Fibroblast of lung (primary cell): ENCODE measurements at regions not wholly inside any gene's neighbourhood (a gene's known extent, or its start where the extent isn't known, plus 50 kb on each side); places are given as distances from the start of the nearest gene placed in this dataset.

Source experiments
- DNase-seq, 2 donors: peaks; one replicate each; pipeline versions ENCODE4 v3.0.0 to v3.0.0-alpha.2; 2010; ENCODE audit warnings: low read depth in 2 of 2
- H2AFZ ChIP-seq: 2 replicates; pipeline ENCODE4 v1.5.1; 2012; ENCODE audit warnings: low read length, control low read depth, inconsistent platforms
- H3K27ac ChIP-seq: 2 replicates; pipeline ENCODE4 v1.5.1; 2011; ENCODE audit warnings: low read length, control low read depth; ENCODE audit not compliant: insufficient read depth
- H3K27me3 ChIP-seq: 2 replicates; pipeline ENCODE4 v1.5.1; 2011; ENCODE audit warnings: mild to moderate bottlenecking, low read length; ENCODE audit not compliant: control insufficient read depth, insufficient read depth
- H3K36me3 ChIP-seq: 2 replicates; pipeline ENCODE4 v1.5.1; 2011; ENCODE audit warnings: low read length; ENCODE audit not compliant: control insufficient read depth, insufficient read depth
- H3K4me1 ChIP-seq: 2 replicates; pipeline ENCODE4 v1.5.1; 2011; ENCODE audit warnings: low read length; ENCODE audit not compliant: control insufficient read depth, insufficient read depth; ENCODE audit errors: extremely low read depth
- H3K4me2 ChIP-seq: 2 replicates; pipeline ENCODE4 v1.5.1; 2011; ENCODE audit warnings: low read length, control low read depth; ENCODE audit not compliant: insufficient read depth; ENCODE audit errors: extremely low read depth
- H3K4me3 ChIP-seq, 4 experiments: fragments of 200-600 bp in 1 of 4; sonication (generic) in 1 of 4; replicated peaks in 1 of 4; 2 replicates each; pipeline ENCODE4 v1.5.1; 2011 to 2016; ENCODE audit warnings: low read length in 4 of 4, low read depth in 3 of 4, mild to moderate bottlenecking in 3 of 4, control low read depth in 2 of 4, inconsistent platforms in 1 of 4, mixed read lengths in 1 of 4; ENCODE audit not compliant: insufficient read depth in 1 of 4; ENCODE audit errors: control extremely low read depth in 1 of 4
- H3K79me2 ChIP-seq: 2 replicates; pipeline ENCODE4 v1.5.1; 2012; ENCODE audit warnings: mild to moderate bottlenecking, low read length, inconsistent platforms; ENCODE audit not compliant: control insufficient read depth, insufficient read depth
- H3K9ac ChIP-seq: 2 replicates; pipeline ENCODE4 v1.5.1; 2011; ENCODE audit warnings: mild to moderate bottlenecking, low read length, control low read depth; ENCODE audit not compliant: insufficient read depth
- H3K9me3 ChIP-seq: 2 replicates; pipeline ENCODE4 v1.5.1; 2012; ENCODE audit warnings: low read depth, low read length; ENCODE audit not compliant: control insufficient read depth, insufficient read depth
- H4K20me1 ChIP-seq: 2 replicates; pipeline ENCODE4 v1.5.1; 2011; ENCODE audit warnings: low read length; ENCODE audit not compliant: control insufficient read depth, insufficient read depth; ENCODE audit errors: extremely low read depth
- EZH2 ChIP-seq: IDR thresholded peaks from 2 replicates; pipeline ENCODE4 v1.5.1; 2012; ENCODE audit warnings: low read length, control low read depth, mild to moderate bottlenecking; ENCODE audit errors: missing control alignments
- TF ChIP-seq, protein P1 (sequence below), 2 donors: IDR thresholded peaks in 1 of 2; conservative IDR thresholded peaks in 1 of 2; 1 replicate in 1 of 2; 2 replicates in 1 of 2; pipeline ENCODE4 v1.5.1; 2011 to 2012; ENCODE audit warnings: low read length in 2 of 2, control low read depth in 1 of 2, inconsistent platforms in 1 of 2, low read depth in 1 of 2, mild to moderate bottlenecking in 1 of 2

GRCh38 chr11:39784873-39785272 is 1674.6 kb downstream of the LRRC4C start:
- Histone ChIP-seq H3K4me3 (no peak overlapping the region), H3K36me3 (no peaks in the 10 kb centered on the region)

GRCh38 chr11:39780131-39780530 is 1679.3 kb downstream of the LRRC4C start:
- Histone ChIP-seq H3K4me3 (no peak overlapping the region), H2AFZ (no peak overlapping the region), H3K4me2 (no peak overlapping the region), H3K9me3 (no peaks in the 10 kb centered on the region), H3K27ac (no peak overlapping the region), H3K9ac (no peak overlapping the region), H3K4me1 (no peaks in the 10 kb centered on the region), H3K36me3 (no peaks in the 10 kb centered on the region), H4K20me1 (no peaks in the 10 kb centered on the region), H3K27me3 (no peaks in the 10 kb centered on the region), H3K79me2 (no peaks in the 10 kb centered on the region)
- DNase-seq: no peak
- no peak for TF ChIP-seq EZH2
- TF ChIP-seq, protein P1, sequence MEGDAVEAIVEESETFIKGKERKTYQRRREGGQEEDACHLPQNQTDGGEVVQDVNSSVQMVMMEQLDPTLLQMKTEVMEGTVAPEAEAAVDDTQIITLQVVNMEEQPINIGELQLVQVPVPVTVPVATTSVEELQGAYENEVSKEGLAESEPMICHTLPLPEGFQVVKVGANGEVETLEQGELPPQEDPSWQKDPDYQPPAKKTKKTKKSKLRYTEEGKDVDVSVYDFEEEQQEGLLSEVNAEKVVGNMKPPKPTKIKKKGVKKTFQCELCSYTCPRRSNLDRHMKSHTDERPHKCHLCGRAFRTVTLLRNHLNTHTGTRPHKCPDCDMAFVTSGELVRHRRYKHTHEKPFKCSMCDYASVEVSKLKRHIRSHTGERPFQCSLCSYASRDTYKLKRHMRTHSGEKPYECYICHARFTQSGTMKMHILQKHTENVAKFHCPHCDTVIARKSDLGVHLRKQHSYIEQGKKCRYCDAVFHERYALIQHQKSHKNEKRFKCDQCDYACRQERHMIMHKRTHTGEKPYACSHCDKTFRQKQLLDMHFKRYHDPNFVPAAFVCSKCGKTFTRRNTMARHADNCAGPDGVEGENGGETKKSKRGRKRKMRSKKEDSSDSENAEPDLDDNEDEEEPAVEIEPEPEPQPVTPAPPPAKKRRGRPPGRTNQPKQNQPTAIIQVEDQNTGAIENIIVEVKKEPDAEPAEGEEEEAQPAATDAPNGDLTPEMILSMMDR (conservative IDR thresholded peaks at IDR 0.05 in 1 of 2, IDR thresholded peaks at IDR 0.05 in 1 of 2; ENCODE audit: low read depth in 1 of 2, low read length in 2 of 2): no peak

More at GRCh38 chr11:39784873-39785272, 1674.6 kb downstream of the LRRC4C start:
- Histone ChIP-seq H3K79me2 (no peaks in the 10 kb centered on the region), H4K20me1 (no peaks in the 10 kb centered on the region), H3K9me3 (no peaks in the 10 kb centered on the region), H3K27ac (no peak overlapping the region), H3K4me2 (no peak overlapping the region), H3K27me3 (no peaks in the 10 kb centered on the region), H3K4me1 (no peaks in the 10 kb centered on the region), H2AFZ (no peak overlapping the region), H3K9ac (no peak overlapping the region)
- DNase-seq: no peak
- TF ChIP-seq, protein P1 (conservative IDR thresholded peaks at IDR 0.05 in 1 of 2, IDR thresholded peaks at IDR 0.05 in 1 of 2; ENCODE audit: low read depth in 1 of 2, low read length in 2 of 2): no peak
- no peak for TF ChIP-seq EZH2

DNA sequence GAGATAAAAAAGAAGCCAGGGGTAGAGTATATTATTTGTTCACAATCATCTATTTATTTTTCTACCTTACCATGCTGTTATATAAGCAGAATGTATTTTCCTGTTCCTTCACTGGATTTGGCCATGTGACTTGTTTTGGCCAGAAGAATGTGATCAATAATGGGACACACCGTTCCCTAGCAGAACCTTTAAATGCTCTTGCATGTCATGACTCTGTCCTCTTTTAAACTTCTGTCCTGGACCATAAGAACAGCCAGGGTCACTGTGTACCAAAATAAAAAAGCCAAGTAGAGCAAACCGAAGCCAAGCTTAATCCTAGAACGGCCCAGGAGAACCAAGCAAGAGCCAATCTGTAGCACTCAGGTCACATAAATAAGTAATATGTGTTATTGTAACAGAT is 1682.4 kb downstream of the LRRC4C start:
- Histone ChIP-seq H3K4me3 (no peak overlapping the region), H3K27ac (no peak overlapping the region), H3K27me3 (no peaks in the 10 kb centered on the region), H3K79me2 (no peaks in the 10 kb centered on the region), H2AFZ (no peak overlapping the region), H4K20me1 (no peaks in the 10 kb centered on the region), H3K9ac (no peak overlapping the region), H3K9me3 (no peaks in the 10 kb centered on the region), H3K4me1 (no peaks in the 10 kb centered on the region), H3K4me2 (no peak overlapping the region), H3K36me3 (no peaks in the 10 kb centered on the region)
- TF ChIP-seq, protein P1 (conservative IDR thresholded peaks at IDR 0.05 in 1 of 2, IDR thresholded peaks at IDR 0.05 in 1 of 2; ENCODE audit: low read depth in 1 of 2, low read length in 2 of 2): no peak
- TF ChIP-seq EZH2: no peak
- no peak for DNase-seq
